ENCODE measurements at regions not wholly inside any gene's neighbourhood (a gene's known extent, or its start where the extent isn't known, plus 50 kb on each side); places are given as distances from the start of the nearest gene placed in this dataset.

- no peak overlapping the region for H3K4me3 ChIP-seq (ENCODE audit: low read depth, low read length)
- DNase-seq (ENCODE audit: low read depth) = no peak
- H3K27me3 ChIP-seq (ENCODE audit: control insufficient read depth, insufficient read depth, low read length) = no peaks in the 10 kb centered on the region
- H3K36me3 ChIP-seq (ENCODE audit: control insufficient read depth, insufficient read depth, low read length) = no peaks in the 10 kb centered on the region
- ChIA-PET POLR2A (no interaction called here), CTCF (no interaction called here)
- TF ChIP-seq, protein P1, sequence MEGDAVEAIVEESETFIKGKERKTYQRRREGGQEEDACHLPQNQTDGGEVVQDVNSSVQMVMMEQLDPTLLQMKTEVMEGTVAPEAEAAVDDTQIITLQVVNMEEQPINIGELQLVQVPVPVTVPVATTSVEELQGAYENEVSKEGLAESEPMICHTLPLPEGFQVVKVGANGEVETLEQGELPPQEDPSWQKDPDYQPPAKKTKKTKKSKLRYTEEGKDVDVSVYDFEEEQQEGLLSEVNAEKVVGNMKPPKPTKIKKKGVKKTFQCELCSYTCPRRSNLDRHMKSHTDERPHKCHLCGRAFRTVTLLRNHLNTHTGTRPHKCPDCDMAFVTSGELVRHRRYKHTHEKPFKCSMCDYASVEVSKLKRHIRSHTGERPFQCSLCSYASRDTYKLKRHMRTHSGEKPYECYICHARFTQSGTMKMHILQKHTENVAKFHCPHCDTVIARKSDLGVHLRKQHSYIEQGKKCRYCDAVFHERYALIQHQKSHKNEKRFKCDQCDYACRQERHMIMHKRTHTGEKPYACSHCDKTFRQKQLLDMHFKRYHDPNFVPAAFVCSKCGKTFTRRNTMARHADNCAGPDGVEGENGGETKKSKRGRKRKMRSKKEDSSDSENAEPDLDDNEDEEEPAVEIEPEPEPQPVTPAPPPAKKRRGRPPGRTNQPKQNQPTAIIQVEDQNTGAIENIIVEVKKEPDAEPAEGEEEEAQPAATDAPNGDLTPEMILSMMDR (IDR thresholded peaks at IDR 0.05; ENCODE audit: insufficient read depth, low read depth, low read length) = no peak
Observed at GRCh38 chr3:106719583-106719982, 657.7 kb upstream of the CCDC54 start.

DNA sequence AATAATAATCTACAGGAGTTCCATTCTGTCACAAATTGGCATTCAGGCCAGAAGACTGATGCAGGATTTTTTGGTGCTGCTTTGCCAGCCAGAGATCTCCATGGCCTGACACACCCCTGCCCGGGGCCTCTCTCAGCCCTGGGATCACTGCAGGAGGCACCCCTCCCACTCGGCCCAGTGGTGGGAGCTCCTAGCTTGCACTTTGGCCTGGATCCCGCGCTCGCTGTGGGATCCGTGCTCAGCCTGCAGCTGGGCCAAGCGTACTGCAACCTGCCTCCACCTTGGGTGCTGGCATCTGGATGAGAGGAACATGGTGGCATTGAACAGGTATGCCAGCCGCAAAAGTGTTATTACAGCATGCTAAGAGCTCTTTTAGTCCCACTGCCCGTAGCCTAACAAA is 656.7 kb upstream of the CCDC54 start:
- TF ChIP-seq, protein P1 (IDR thresholded peaks at IDR 0.05; ENCODE audit: insufficient read depth, low read depth, low read length) = no peak
- Histone ChIP-seq H3K27me3 (ENCODE audit: control insufficient read depth, insufficient read depth, low read length) (no peaks in the 10 kb centered on the region), H3K36me3 (ENCODE audit: control insufficient read depth, insufficient read depth, low read length) (no peaks in the 10 kb centered on the region), H3K4me3 (ENCODE audit: low read depth, low read length) (no peak overlapping the region)
- ChIA-PET POLR2A (no interaction called here), CTCF (no interaction called here)
- no peak for DNase-seq (ENCODE audit: low read depth)

GRCh38 chr3:106725566-106725965 is 651.7 kb upstream of the CCDC54 start:
- CTCF ChIA-PET = interaction anchor here (0.9 to 1.1 kb wide), 2 partner anchors 26 to 275 kb away, joined by 3 read pairs; no protein-coding TSS in a partner anchor
- TF ChIP-seq, protein P1 (IDR thresholded peaks at IDR 0.05; ENCODE audit: insufficient read depth, low read depth, low read length) = no peak
- Histone ChIP-seq H3K27me3 (ENCODE audit: control insufficient read depth, insufficient read depth, low read length) (no peaks in the 10 kb centered on the region), H3K36me3 (ENCODE audit: control insufficient read depth, insufficient read depth, low read length) (no peaks in the 10 kb centered on the region), H3K4me3 (ENCODE audit: low read depth, low read length) (no peak overlapping the region)
- POLR2A ChIA-PET = no interaction called here
- DNase-seq (ENCODE audit: low read depth) = no peak

GRCh38 chr3:106728315-106729098 is 648.7 kb upstream of the CCDC54 start:
- POLR2A ChIA-PET = no interaction called here
- TF ChIP-seq, protein P1 (IDR thresholded peaks at IDR 0.05; ENCODE audit: insufficient read depth, low read depth, low read length) = no peak
- Histone ChIP-seq H3K36me3 (ENCODE audit: control insufficient read depth, insufficient read depth, low read length) (no peaks in the 10 kb centered on the region), H3K27me3 (ENCODE audit: control insufficient read depth, insufficient read depth, low read length) (no peaks in the 10 kb centered on the region), H3K4me3 (ENCODE audit: low read depth, low read length) (peak overlapping the region; percentile 28)
- CTCF ChIA-PET = no interaction called here
- DNase-seq (ENCODE audit: low read depth) = peak; percentile 94

DNA sequence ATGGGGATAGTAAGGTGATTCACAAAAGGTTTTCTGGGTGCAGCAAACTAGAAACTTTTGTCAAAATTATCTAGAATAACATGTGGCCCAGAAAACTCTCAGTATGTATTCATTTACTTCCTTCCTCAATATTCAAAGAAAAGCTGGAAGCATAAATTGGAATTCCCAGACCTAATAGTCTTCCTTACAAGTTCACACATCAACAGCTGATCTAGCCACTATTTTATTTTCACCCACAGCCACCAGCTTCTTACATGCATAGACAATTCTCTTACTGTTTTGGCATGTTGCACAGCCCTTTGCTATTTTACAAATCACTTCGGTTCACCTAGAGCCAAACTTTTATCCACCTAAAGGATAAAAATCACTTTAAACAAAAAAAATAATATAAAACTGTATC is 647.8 kb upstream of the CCDC54 start:
- H3K36me3 ChIP-seq (ENCODE audit: control insufficient read depth, insufficient read depth, low read length) = no peaks in the 10 kb centered on the region
- TF ChIP-seq, protein P1 (IDR thresholded peaks at IDR 0.05; ENCODE audit: insufficient read depth, low read depth, low read length) = no peak
- CTCF ChIA-PET = no interaction called here
- POLR2A ChIA-PET = no interaction called here
- H3K4me3 ChIP-seq (ENCODE audit: low read depth, low read length) = no peak overlapping the region
- no peak for DNase-seq (ENCODE audit: low read depth)
- no peaks in the 10 kb centered on the region for H3K27me3 ChIP-seq (ENCODE audit: control insufficient read depth, insufficient read depth, low read length)
